GM23338 (cell line): ENCODE measurements at regions not wholly inside any gene's neighbourhood (a gene's known extent, or its start where the extent isn't known, plus 50 kb on each side); places are given as distances from the start of the nearest gene placed in this dataset.

ENCODE experiments used
- ATAC-seq: fragments of 200-7000 bp; cut with Tn5 transposase; 3 replicates; pipeline ENCODE4 v1.9.1; 2020
- DNase-seq: peaks from one replicate; pipeline ENCODE4 v3.0.0-alpha.2; 2015; ENCODE audit warnings: low spot score
- H2AFZ ChIP-seq: fragments of 200-600 bp; sonication (generic); 2 replicates; pipeline ENCODE4 v1.8.0; 2016; ENCODE audit warnings: antibody characterized with exemption, mild to moderate bottlenecking, moderate library complexity
- H3F3A ChIP-seq: fragments of 200-600 bp; sonication (generic); replicated peaks from 2 replicates; pipeline ENCODE4 v1.8.0; 2017; ENCODE audit warnings: antibody characterized with exemption, mixed run types, low read depth
- H3K27ac ChIP-seq: fragments of 200-600 bp; sonication (generic); 2 replicates; pipeline ENCODE4 v1.6.1; 2016; ENCODE audit warnings: low read depth
- H3K27me3 ChIP-seq: fragments of 200-600 bp; sonication (generic); 2 replicates; pipeline ENCODE4 v1.8.0; 2016; ENCODE audit warnings: mild to moderate bottlenecking, mixed run types, moderate library complexity; ENCODE audit not compliant: insufficient read depth
- H3K36me3 ChIP-seq: fragments of 200-600 bp; sonication (generic); 2 replicates; pipeline ENCODE4 v1.8.0; 2016; ENCODE audit warnings: mild to moderate bottlenecking; ENCODE audit not compliant: insufficient read depth
- H3K4me1 ChIP-seq: fragments of 200-600 bp; sonication (generic); 2 replicates; pipeline ENCODE4 v1.8.0; 2016; ENCODE audit warnings: mild to moderate bottlenecking, moderate library complexity; ENCODE audit not compliant: insufficient read depth
- H3K4me2 ChIP-seq: fragments of 200-600 bp; sonication (generic); 2 replicates; pipeline ENCODE4 v1.7.1; 2017; ENCODE audit warnings: mixed run types
- H3K4me3 ChIP-seq: fragments of 200-600 bp; sonication (generic); 2 replicates; pipeline ENCODE4 v1.6.1; 2016; ENCODE audit warnings: mixed run types
- H3K79me2 ChIP-seq: fragments of 200-600 bp; sonication (generic); replicated peaks from 2 replicates; pipeline ENCODE4 v1.8.0; 2017; ENCODE audit warnings: mild to moderate bottlenecking; ENCODE audit not compliant: insufficient read depth
- H3K9me2 ChIP-seq: fragments of 200-600 bp; sonication (generic); 2 replicates; pipeline ENCODE4 v1.8.0; 2017; ENCODE audit not compliant: insufficient read depth
- H4K20me1 ChIP-seq: fragments of 200-600 bp; sonication (generic); replicated peaks from 2 replicates; pipeline ENCODE4 v1.8.0; 2017; ENCODE audit warnings: mild to moderate bottlenecking; ENCODE audit not compliant: insufficient read depth
- H3K27ac Mint-ChIP-seq: 2 replicates; pipeline ENCODE4 v1.8.0; 2020; ENCODE audit warnings: inconsistent platforms, mild to moderate bottlenecking, moderate library complexity, mixed read lengths
- H3K27me3 Mint-ChIP-seq: 3 replicates; pipeline ENCODE4 v1.8.0; 2022; ENCODE audit warnings: low read depth, mild to moderate bottlenecking, moderate library complexity, mixed read lengths, inconsistent platforms; ENCODE audit not compliant: insufficient read depth, poor library complexity
- H3K36me3 Mint-ChIP-seq: 3 replicates; pipeline ENCODE4 v1.8.0; 2021; ENCODE audit warnings: low read depth, mild to moderate bottlenecking, inconsistent platforms, moderate library complexity, mixed read lengths
- H3K4me1 Mint-ChIP-seq: 3 replicates; pipeline ENCODE4 v1.8.0; 2020; ENCODE audit warnings: mild to moderate bottlenecking, inconsistent platforms, mixed read lengths
- H3K4me3 Mint-ChIP-seq: 3 replicates; pipeline ENCODE4 v1.8.0; 2021; ENCODE audit warnings: moderate library complexity, mild to moderate bottlenecking, inconsistent platforms, mixed read lengths
- H3K9me3 Mint-ChIP-seq: 3 replicates; pipeline ENCODE4 v1.8.0; 2020; ENCODE audit warnings: moderate library complexity, mild to moderate bottlenecking, inconsistent platforms, mixed read lengths
- CREB1 ChIP-seq: fragments of 250-450 bp; sonication (Bioruptor Pico); IDR thresholded peaks from 2 replicates; pipeline ENCODE4 v1.5.0; 2020; ENCODE audit warnings: low read depth, mild to moderate bottlenecking, moderate library complexity
- CTCF ChIP-seq, 2 experiments: fragments of 200-600 bp in 1 of 2; sonication (generic) in 1 of 2; conservative IDR thresholded peaks; 2 replicates each; pipeline versions ENCODE4 v1.5.1 to v1.6.1; 2016 to 2017; ENCODE audit warnings: antibody characterized with exemption in 2 of 2, low read depth in 2 of 2, mild to moderate bottlenecking in 2 of 2, moderate library complexity in 1 of 2
- EZH2 ChIP-seq: fragments of 200-600 bp; sonication (generic); IDR thresholded peaks from one replicate; pipeline ENCODE4 v1.8.0; 2017; ENCODE audit warnings: antibody characterized with exemption, mild to moderate bottlenecking, low read depth; ENCODE audit not compliant: unreplicated experiment
- EZH2phosphoT487 ChIP-seq: fragments of 200-600 bp; sonication (generic); IDR thresholded peaks from one replicate; pipeline ENCODE4 v1.8.1; 2018; ENCODE audit warnings: antibody characterized with exemption; ENCODE audit not compliant: unreplicated experiment
- JUNB ChIP-seq: IDR thresholded peaks from one replicate; pipeline ENCODE4 v1.6.1; 2016; ENCODE audit warnings: antibody characterized with exemption; ENCODE audit not compliant: unreplicated experiment
- NANOG ChIP-seq: IDR thresholded peaks from 2 replicates; pipeline ENCODE4 v1.6.1; 2016; ENCODE audit warnings: antibody characterized with exemption, borderline replicate concordance
- POLR2AphosphoS5 ChIP-seq: IDR thresholded peaks from 2 replicates; pipeline ENCODE4 v1.6.1; 2016; ENCODE audit warnings: antibody characterized with exemption, low read depth
- STAT1 ChIP-seq: IDR thresholded peaks from one replicate; pipeline ENCODE4 v1.6.1; 2016; ENCODE audit warnings: antibody characterized with exemption; ENCODE audit not compliant: unreplicated experiment
- ZNF114 ChIP-seq: fragments of 250-450 bp; sonication (Bioruptor Pico); IDR thresholded peaks from 2 replicates; pipeline ENCODE4 v1.5.0; 2020; ENCODE audit warnings: mild to moderate bottlenecking, moderate library complexity
- ZNF331 ChIP-seq: fragments of 250-450 bp; sonication (Bioruptor Pico); IDR thresholded peaks from 2 replicates; pipeline ENCODE4 v1.5.0; 2020; ENCODE audit warnings: low read depth, mild to moderate bottlenecking, moderate library complexity
- ZNF462 ChIP-seq: fragments of 250-450 bp; sonication (Bioruptor Pico); IDR thresholded peaks from 2 replicates; pipeline ENCODE4 v1.5.0; 2020; ENCODE audit warnings: mild to moderate bottlenecking, moderate library complexity
- TF ChIP-seq, protein P1 (sequence below): IDR thresholded peaks from 2 replicates; pipeline ENCODE4 v1.6.1; 2016; ENCODE audit warnings: antibody characterized with exemption

- TF ChIP-seq ZNF462 (CRISPR knock-in tag) = no peak
- no peak for TF ChIP-seq CREB1
- TF ChIP-seq POLR2AphosphoS5 = no peak
- TF ChIP-seq, protein P1, sequence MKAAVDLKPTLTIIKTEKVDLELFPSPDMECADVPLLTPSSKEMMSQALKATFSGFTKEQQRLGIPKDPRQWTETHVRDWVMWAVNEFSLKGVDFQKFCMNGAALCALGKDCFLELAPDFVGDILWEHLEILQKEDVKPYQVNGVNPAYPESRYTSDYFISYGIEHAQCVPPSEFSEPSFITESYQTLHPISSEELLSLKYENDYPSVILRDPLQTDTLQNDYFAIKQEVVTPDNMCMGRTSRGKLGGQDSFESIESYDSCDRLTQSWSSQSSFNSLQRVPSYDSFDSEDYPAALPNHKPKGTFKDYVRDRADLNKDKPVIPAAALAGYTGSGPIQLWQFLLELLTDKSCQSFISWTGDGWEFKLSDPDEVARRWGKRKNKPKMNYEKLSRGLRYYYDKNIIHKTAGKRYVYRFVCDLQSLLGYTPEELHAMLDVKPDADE = no peak
- TF ChIP-seq EZH2 = no peak
- no peak for TF ChIP-seq NANOG
- no peak for TF ChIP-seq EZH2phosphoT487
- no peak for TF ChIP-seq JUNB
- no peak for TF ChIP-seq ZNF331 (CRISPR knock-in tag)
Observed at GRCh38 chrX:6683353-6683752, 148.4 kb upstream of the VCX3A start (continued).

GRCh38 chrX:6681521-6682145 lies 146.7 kb upstream of the VCX3A start:
- Histone ChIP-seq H3K79me2 (no peaks in the 10 kb centered on the region), H3K27me3 (no peaks in the 10 kb centered on the region), H3K4me3 (no peak overlapping the region), H3K27ac (no peak overlapping the region), H3K4me1 (no peaks in the 10 kb centered on the region), H3K36me3 (no peaks in the 10 kb centered on the region), H2AFZ (no peak overlapping the region), H3K9me2 (no peaks in the 10 kb centered on the region), H4K20me1 (no peaks in the 10 kb centered on the region), H3F3A (no peaks in the 10 kb centered on the region), H3K4me2 (no peak overlapping the region)
- Mint-ChIP-seq H3K9me3 (no peaks in the 10 kb centered on the region), H3K27me3 (peaks cover 2% of the 10 kb centered on the region), H3K4me3 (no peak overlapping the region), H3K36me3 (peaks cover 5% of the 10 kb centered on the region; the same call in 2 of the 3 replicates), H3K27ac (no peak overlapping the region), H3K4me1 (peaks cover 7% of the 10 kb centered on the region; the same call in 1 of the 3 replicates)
- ATAC-seq = no peak
- TF ChIP-seq ZNF114 (CRISPR knock-in tag) (no peak), POLR2AphosphoS5 (no peak), CTCF (conservative IDR thresholded peaks at IDR 0.05; ENCODE audit: low read depth in 2 of 2) (no peak), ZNF331 (CRISPR knock-in tag) (no peak), NANOG (no peak), STAT1 (no peak), JUNB (no peak)
- TF ChIP-seq, protein P1 = no peak
- DNase-seq = no peak
